Vagina (tissue), 2 donors: ENCODE measurements at regions not wholly inside any gene's neighbourhood (a gene's known extent, or its start where the extent isn't known, plus 50 kb on each side); places are given as distances from the start of the nearest gene placed in this dataset.

ENCODE experiments used
- CTCF ChIP-seq, 3 experiments: fragments of 450-650 bp in 2 of 3; fragments of 200-600 bp in 1 of 3; sonication (generic) in 1 of 3; IDR thresholded peaks; one replicate each; pipeline ENCODE4 v1.5.1; 2017 to 2019; ENCODE audit warnings: antibody characterized with exemption in 3 of 3, mild to moderate bottlenecking in 2 of 3, moderate library complexity in 2 of 3
- POLR2A ChIP-seq, 2 donors: fragments of 450-650 bp; IDR thresholded peaks; one replicate each; pipeline ENCODE4 v1.6.1; 2017; ENCODE audit warnings: antibody characterized with exemption in 2 of 2, mild to moderate bottlenecking in 2 of 2, moderate library complexity in 2 of 2
- POLR2AphosphoS5 ChIP-seq, 2 donors: sonication (generic); formaldehyde crosslinking; IDR thresholded peaks; one replicate each; pipeline ENCODE4 v1.9.0; 2017; ENCODE audit warnings: antibody characterized with exemption in 2 of 2, mild to moderate bottlenecking in 2 of 2, low read depth in 1 of 2; ENCODE audit not compliant: insufficient read depth in 1 of 2

- TF ChIP-seq CTCF (IDR thresholded peaks at IDR 0.05) = no peak
- TF ChIP-seq POLR2A (IDR thresholded peaks at IDR 0.05) = no peak
- no peak for TF ChIP-seq POLR2AphosphoS5 (IDR thresholded peaks at IDR 0.05; ENCODE audit: insufficient read depth in 1 of 2, low read depth in 1 of 2)
Observed at GRCh38 chr1:197998110-197998509, 80.9 kb downstream of the LHX9 start.
